ENCODE measurements at regions not wholly inside any gene's neighbourhood (a gene's known extent, or its start where the extent isn't known, plus 50 kb on each side); places are given as distances from the start of the nearest gene placed in this dataset.

DNA sequence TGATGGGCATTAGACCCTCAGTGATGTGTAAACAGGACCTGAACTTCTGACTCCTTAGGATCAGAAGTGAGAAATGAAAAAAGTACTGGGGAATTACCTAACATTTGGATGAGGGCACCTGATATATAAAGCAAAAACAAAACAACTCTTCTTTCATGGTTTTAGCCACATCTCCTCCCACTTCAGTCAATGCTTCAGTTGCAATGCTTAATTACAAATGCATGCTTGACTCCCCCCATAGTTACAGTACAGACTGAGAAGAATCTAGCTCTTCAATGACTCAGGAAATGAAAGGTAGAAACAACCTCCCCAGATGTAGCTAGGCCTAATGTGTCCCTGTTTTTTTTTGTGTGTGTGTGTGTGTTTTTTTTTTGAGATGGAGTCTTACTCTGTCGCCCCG, 276.8 kb upstream of the POU3F3 start:
- no peak for TF ChIP-seq POLR2A (IDR thresholded peaks at IDR 0.05)
- TF ChIP-seq, protein P1, sequence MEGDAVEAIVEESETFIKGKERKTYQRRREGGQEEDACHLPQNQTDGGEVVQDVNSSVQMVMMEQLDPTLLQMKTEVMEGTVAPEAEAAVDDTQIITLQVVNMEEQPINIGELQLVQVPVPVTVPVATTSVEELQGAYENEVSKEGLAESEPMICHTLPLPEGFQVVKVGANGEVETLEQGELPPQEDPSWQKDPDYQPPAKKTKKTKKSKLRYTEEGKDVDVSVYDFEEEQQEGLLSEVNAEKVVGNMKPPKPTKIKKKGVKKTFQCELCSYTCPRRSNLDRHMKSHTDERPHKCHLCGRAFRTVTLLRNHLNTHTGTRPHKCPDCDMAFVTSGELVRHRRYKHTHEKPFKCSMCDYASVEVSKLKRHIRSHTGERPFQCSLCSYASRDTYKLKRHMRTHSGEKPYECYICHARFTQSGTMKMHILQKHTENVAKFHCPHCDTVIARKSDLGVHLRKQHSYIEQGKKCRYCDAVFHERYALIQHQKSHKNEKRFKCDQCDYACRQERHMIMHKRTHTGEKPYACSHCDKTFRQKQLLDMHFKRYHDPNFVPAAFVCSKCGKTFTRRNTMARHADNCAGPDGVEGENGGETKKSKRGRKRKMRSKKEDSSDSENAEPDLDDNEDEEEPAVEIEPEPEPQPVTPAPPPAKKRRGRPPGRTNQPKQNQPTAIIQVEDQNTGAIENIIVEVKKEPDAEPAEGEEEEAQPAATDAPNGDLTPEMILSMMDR (IDR thresholded peaks at IDR 0.05): no peak

All from lower leg skin (tissue), 3 donors.